ENCODE measurements at regions not wholly inside any gene's neighbourhood (a gene's known extent, or its start where the extent isn't known, plus 50 kb on each side); places are given as distances from the start of the nearest gene placed in this dataset.

- TF ChIP-seq CTCF (IDR thresholded peaks at IDR 0.05) (no peak), POLR2A (IDR thresholded peaks at IDR 0.05) (no peak)
Observed at GRCh38 chr13:50634339-50634738, 209.2 kb downstream of the DLEU7 start.

Measured in heart left ventricle (tissue), 13 donors.